ENCODE measurements at regions not wholly inside any gene's neighbourhood (a gene's known extent, or its start where the extent isn't known, plus 50 kb on each side); places are given as distances from the start of the nearest gene placed in this dataset.

DNA sequence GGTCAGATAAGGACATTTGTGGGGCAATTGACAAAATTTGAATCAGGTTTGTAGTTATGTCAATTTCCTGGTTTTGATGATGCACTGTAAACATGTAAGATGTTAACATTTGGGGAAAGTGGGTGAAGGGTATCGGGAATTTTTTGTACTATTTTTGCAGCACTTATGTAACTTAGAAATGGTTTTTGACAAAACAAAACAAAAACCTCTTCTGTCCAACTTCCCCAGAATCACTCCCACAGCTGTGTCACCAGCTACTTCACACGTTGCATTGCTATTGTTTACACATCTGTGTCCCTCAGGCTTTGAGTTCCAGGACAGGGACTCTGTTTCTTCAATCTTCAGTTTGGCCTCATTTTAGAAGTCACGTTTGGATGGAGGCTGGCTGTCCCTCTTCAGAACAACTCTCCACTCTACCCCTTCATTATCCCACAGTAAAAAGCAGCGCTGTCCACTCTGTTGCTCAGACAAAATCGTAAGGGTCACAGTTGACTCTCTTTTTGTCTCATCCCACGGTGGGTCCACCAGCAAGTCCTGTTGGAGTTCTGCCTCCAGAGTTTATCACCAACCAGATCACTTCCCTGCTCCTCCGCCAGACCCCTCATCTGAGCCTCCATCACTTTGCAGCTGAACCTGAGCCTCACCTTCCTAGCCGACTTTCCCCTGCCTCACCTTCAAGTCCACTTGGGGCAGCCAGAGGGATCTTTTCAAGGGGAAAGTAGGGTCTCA is 63.2 kb downstream of the NENF start:
- Histone ChIP-seq H3K27me3 (ENCODE audit: low read depth, low read length) (no peaks in the 10 kb centered on the region), H3K4me3 (ENCODE audit: low read depth in 1 of 2, low read length in 2 of 2) (no peak overlapping the region), H3K36me3 (ENCODE audit: control insufficient read depth in 1 of 2, insufficient read depth in 2 of 2, low read length in 2 of 2) (no peaks in the 10 kb centered on the region), H3K9me3 (ENCODE audit: control insufficient read depth in 1 of 2, low read length in 2 of 2) (no peaks in the 10 kb centered on the region), H3K27ac (ENCODE audit: low read length) (no peak overlapping the region), H3K4me1 (ENCODE audit: control insufficient read depth in 1 of 2, insufficient read depth in 2 of 2, low read length in 2 of 2) (no peaks in the 10 kb centered on the region)

DNA sequence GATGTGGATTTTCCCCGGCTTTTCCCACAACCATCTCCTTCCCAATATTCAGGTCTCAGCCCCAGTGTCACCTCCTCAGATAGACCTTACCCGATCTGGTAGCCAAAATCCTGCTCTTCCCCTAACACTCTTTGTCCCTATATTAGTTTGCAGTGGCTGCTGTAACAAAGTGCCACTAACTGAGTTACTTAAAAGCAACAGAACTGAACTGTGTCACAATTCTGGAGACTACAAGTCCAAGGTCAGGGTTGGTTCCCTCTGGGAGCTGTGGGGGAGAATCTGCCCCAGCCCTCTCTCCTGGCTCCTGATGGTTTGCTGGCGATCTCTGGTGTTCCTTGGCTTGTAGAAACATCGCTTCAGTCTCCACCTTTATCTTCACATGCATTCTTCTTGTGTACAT is 64.0 kb downstream of the NENF start:
- Histone ChIP-seq H3K27me3 (ENCODE audit: low read depth, low read length) (no peaks in the 10 kb centered on the region), H3K36me3 (ENCODE audit: control insufficient read depth in 1 of 2, insufficient read depth in 2 of 2, low read length in 2 of 2) (no peaks in the 10 kb centered on the region)

DNA sequence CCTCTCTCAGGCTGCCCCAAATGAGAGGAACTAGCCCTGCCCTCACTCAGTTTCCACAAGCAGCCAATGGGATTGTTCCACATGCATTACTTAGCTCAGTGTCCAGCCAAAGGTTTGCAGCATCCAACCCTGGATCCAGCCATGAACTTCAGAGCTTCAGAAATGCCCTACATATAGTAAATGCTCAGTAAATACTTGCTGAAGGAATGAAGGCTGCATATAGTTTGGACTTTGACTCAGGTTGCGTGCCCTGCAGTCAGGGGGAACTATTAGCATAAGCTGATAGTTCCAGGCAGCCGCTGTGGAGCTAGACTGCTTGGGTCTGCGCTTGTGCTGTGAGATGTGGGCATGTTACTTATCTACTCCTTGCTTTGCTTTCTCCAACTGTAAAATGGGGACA is 64.8 kb downstream of the NENF start:
- Histone ChIP-seq H3K9me3 (ENCODE audit: control insufficient read depth in 1 of 2, low read length in 2 of 2) (no peaks in the 10 kb centered on the region), H3K36me3 (ENCODE audit: control insufficient read depth in 1 of 2, insufficient read depth in 2 of 2, low read length in 2 of 2) (no peaks in the 10 kb centered on the region), H3K27me3 (ENCODE audit: low read depth, low read length) (no peaks in the 10 kb centered on the region), H3K27ac (ENCODE audit: low read length) (no peak overlapping the region), H3K4me1 (ENCODE audit: control insufficient read depth in 1 of 2, insufficient read depth in 2 of 2, low read length in 2 of 2) (no peaks in the 10 kb centered on the region), H3K4me3 (ENCODE audit: low read depth in 1 of 2, low read length in 2 of 2) (no peak overlapping the region)

More for the DNA sequence above, 64.0 kb downstream of the NENF start:
- no peak overlapping the region for H3K27ac ChIP-seq (ENCODE audit: low read length)
- H3K9me3 ChIP-seq (ENCODE audit: control insufficient read depth in 1 of 2, low read length in 2 of 2) = no peaks in the 10 kb centered on the region
- no peaks in the 10 kb centered on the region for H3K4me1 ChIP-seq (ENCODE audit: control insufficient read depth in 1 of 2, insufficient read depth in 2 of 2, low read length in 2 of 2)
- H3K4me3 ChIP-seq (ENCODE audit: low read depth in 1 of 2, low read length in 2 of 2) = no peak overlapping the region

DNA sequence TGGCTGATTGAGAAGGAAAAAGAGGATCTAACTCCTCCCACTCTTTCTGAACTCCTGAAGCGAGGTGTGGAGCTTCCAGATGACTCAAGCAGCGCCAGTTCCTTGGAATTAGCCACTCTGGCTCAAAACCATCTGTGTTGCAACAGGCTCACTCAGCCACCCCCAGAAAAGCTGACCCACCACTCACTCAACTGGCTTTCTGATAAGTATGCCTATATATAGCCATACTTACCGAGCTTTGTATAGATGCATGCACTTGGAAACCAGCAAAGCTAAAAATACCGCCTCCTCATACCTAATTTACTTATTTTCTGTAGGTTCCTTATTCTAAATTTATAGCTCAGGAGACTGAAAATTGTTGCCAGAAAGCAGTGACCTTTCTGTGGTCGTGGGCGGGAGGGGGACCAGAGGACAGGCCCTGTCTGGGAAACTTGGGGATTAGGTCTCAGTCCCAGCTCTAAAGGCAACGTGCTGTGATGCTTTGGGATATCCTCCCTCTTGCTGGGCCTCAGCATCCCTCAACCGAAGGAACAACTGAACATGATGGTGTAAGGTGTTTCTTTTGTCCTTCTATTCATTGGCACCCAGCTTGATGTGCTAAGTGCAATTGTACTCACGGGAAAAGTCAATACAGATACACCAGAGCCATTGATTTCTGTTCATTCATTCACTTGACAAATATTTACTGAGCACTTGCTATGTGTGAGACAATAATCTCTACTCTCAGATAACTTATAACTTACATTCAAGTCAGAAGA is 65.7 kb downstream of the NENF start:
- Histone ChIP-seq H3K4me3 (ENCODE audit: low read depth in 1 of 2, low read length in 2 of 2) (no peak overlapping the region), H3K27ac (ENCODE audit: low read length) (no peak overlapping the region), H3K36me3 (ENCODE audit: control insufficient read depth in 1 of 2, insufficient read depth in 2 of 2, low read length in 2 of 2) (no peaks in the 10 kb centered on the region), H3K9me3 (ENCODE audit: control insufficient read depth in 1 of 2, low read length in 2 of 2) (no peaks in the 10 kb centered on the region), H3K27me3 (ENCODE audit: low read depth, low read length) (no peaks in the 10 kb centered on the region), H3K4me1 (ENCODE audit: control insufficient read depth in 1 of 2, insufficient read depth in 2 of 2, low read length in 2 of 2) (no peaks in the 10 kb centered on the region)

DNA sequence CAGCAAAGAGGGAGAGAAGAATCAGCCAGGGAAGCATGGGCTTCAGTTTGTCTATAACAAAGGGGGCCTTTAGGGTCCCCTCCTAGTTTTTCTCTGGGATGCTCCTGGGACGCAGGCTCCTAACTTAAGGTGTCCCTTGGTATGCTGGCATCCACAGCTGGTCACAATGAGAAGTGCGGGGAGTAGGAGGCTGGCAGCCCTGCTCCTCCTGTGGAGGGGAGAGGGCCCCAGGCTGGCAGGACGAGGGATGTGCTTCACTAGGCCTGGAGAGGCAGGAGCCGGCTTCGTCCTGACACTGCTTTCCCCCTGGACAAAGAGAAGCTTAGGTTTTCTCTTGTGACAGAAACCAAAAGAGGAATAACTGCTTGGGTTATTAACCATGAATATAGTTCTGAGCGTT is 67.6 kb downstream of the NENF start:
- no peak overlapping the region for H3K27ac ChIP-seq (ENCODE audit: low read length)
- H3K4me3 ChIP-seq (ENCODE audit: low read depth in 1 of 2, low read length in 2 of 2) = no peak overlapping the region
- H3K36me3 ChIP-seq (ENCODE audit: control insufficient read depth in 1 of 2, insufficient read depth in 2 of 2, low read length in 2 of 2) = no peaks in the 10 kb centered on the region
- H3K27me3 ChIP-seq (ENCODE audit: low read depth, low read length) = no peaks in the 10 kb centered on the region
- H3K4me1 ChIP-seq (ENCODE audit: control insufficient read depth in 1 of 2, insufficient read depth in 2 of 2, low read length in 2 of 2) = no peaks in the 10 kb centered on the region
- no peaks in the 10 kb centered on the region for H3K9me3 ChIP-seq (ENCODE audit: control insufficient read depth in 1 of 2, low read length in 2 of 2)

DNA sequence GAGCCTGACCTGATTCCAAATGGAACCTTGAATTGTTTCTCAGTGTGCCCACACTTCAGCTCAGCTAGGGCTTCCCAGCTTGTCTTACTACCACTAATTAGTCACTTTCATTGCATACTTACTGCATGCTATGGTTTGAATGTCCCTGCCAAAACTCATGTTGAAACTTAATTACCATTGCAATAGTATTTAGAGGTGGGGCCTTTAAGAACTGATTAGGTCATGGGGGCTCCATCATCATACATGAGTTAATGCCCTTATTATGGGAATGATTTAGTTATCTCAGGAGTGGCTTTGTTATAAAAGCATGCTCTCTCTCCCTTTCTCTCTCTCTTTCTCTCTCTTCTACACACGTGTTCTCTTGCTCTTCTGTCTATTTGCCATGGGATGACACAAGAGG is 68.3 kb downstream of the NENF start:
- Histone ChIP-seq H3K4me1 (ENCODE audit: control insufficient read depth in 1 of 2, insufficient read depth in 2 of 2, low read length in 2 of 2) (no peaks in the 10 kb centered on the region), H3K9me3 (ENCODE audit: control insufficient read depth in 1 of 2, low read length in 2 of 2) (no peaks in the 10 kb centered on the region), H3K27me3 (ENCODE audit: low read depth, low read length) (no peaks in the 10 kb centered on the region), H3K36me3 (ENCODE audit: control insufficient read depth in 1 of 2, insufficient read depth in 2 of 2, low read length in 2 of 2) (no peaks in the 10 kb centered on the region), H3K27ac (ENCODE audit: low read length) (no peak overlapping the region), H3K4me3 (ENCODE audit: low read depth in 1 of 2, low read length in 2 of 2) (no peak overlapping the region)

DNA sequence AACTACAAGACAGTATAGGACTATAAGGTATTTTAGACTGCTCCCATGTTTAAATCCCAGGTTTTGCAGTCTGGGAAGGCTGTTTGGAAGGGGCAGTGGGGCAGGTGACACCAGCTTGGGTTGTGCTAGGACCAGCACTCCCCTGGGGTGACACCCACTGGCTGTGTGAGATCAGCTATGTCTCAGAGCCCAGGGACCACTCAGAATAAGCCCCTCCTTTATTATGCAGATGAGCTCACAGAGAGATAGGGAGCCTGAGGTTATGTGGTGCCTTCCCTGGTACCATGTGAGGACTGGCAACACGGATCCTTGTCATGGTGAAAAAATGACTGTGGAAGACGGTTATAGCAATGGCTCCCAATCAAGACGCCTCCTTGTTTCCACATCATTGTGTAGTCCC is 71.0 kb downstream of the NENF start:
- Histone ChIP-seq H3K4me3 (ENCODE audit: low read depth in 1 of 2, low read length in 2 of 2) (no peak overlapping the region), H3K4me1 (ENCODE audit: control insufficient read depth in 1 of 2, insufficient read depth in 2 of 2, low read length in 2 of 2) (no peaks in the 10 kb centered on the region), H3K27ac (ENCODE audit: low read length) (no peak overlapping the region), H3K36me3 (ENCODE audit: control insufficient read depth in 1 of 2, insufficient read depth in 2 of 2, low read length in 2 of 2) (no peaks in the 10 kb centered on the region), H3K27me3 (ENCODE audit: low read depth, low read length) (no peaks in the 10 kb centered on the region), H3K9me3 (ENCODE audit: control insufficient read depth in 1 of 2, low read length in 2 of 2) (no peaks in the 10 kb centered on the region)

DNA sequence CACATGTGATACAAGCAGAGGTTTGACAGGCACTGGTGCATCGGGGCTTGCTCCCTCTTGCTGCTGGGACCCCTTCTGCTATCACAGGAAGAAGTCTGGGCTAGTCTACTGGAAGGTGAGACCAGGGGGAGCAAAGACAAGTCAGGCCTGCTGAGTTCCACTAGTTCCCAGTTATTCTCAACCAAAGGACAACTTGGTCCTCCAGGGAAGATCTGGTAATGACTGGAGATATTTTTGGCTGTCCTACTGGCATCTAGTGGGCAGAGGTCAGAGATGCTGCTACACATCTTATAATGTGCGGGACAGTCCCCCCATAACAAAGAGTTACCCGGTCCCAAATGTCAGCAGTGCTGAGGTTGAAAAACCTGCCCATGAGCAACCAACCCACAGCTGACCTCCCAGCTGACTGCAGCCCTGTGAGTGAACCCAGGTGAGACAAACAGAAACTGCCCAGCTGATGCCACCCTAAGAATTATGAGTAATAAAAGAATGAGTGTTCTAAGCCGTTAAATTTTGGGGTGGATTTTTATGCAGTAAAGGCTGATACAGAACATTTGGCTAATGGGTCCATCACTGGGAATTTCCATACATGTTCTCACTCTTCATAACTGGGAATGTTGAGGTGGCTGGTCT is 71.6 kb downstream of the NENF start:
- Histone ChIP-seq H3K27ac (ENCODE audit: low read length) (no peak overlapping the region), H3K9me3 (ENCODE audit: control insufficient read depth in 1 of 2, low read length in 2 of 2) (no peaks in the 10 kb centered on the region), H3K27me3 (ENCODE audit: low read depth, low read length) (no peaks in the 10 kb centered on the region), H3K4me1 (ENCODE audit: control insufficient read depth in 1 of 2, insufficient read depth in 2 of 2, low read length in 2 of 2) (no peaks in the 10 kb centered on the region), H3K36me3 (ENCODE audit: control insufficient read depth in 1 of 2, insufficient read depth in 2 of 2, low read length in 2 of 2) (no peaks in the 10 kb centered on the region), H3K4me3 (ENCODE audit: low read depth in 1 of 2, low read length in 2 of 2) (no peak overlapping the region)

DNA sequence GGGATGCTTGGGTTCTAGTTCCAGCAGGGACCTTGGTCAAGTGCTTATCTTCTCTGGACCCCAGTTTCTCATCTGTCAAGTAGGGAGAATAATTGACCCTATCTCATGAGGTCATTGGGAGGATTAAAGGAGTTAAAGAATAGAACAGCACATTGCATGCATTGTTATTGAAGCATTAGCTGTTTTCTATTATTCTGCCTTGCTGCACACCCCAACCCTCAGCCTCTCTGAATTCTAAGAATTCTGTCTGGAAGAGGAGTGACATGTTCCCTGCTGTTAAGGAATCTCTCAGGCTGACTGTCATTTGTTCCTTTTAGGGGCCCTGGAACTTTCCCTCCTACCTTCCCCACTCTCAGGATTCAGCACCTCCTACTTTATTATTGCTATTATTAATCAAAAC is 73.9 kb downstream of the NENF start:
- Histone ChIP-seq H3K9me3 (ENCODE audit: control insufficient read depth in 1 of 2, low read length in 2 of 2) (no peaks in the 10 kb centered on the region), H3K27me3 (ENCODE audit: low read depth, low read length) (no peaks in the 10 kb centered on the region), H3K4me3 (ENCODE audit: low read depth in 1 of 2, low read length in 2 of 2) (no peak overlapping the region), H3K36me3 (ENCODE audit: control insufficient read depth in 1 of 2, insufficient read depth in 2 of 2, low read length in 2 of 2) (no peaks in the 10 kb centered on the region), H3K27ac (ENCODE audit: low read length) (no peak overlapping the region), H3K4me1 (ENCODE audit: control insufficient read depth in 1 of 2, insufficient read depth in 2 of 2, low read length in 2 of 2) (no peaks in the 10 kb centered on the region)

DNA sequence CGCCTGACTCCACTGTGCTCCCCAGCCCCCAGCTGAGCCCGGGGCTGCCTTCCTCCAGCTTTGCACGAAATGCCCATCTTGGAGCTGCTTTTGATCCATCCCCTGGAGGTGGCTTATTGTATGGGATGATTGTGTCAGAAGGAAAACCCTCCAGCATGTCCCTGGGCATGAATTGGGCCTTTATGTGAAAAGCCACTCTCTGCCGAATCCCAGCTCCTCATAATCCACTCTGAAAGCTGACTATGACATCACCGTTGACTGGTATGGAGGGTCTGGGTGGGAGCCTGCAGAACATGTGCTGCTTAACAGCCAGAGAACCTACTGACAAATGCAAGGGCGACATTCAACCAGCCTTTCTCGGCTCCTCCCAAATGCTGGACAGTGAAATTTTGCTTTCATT is 74.6 kb downstream of the NENF start:
- Histone ChIP-seq H3K27me3 (ENCODE audit: low read depth, low read length) (no peaks in the 10 kb centered on the region), H3K36me3 (ENCODE audit: control insufficient read depth in 1 of 2, insufficient read depth in 2 of 2, low read length in 2 of 2) (no peaks in the 10 kb centered on the region), H3K4me1 (ENCODE audit: control insufficient read depth in 1 of 2, insufficient read depth in 2 of 2, low read length in 2 of 2) (no peaks in the 10 kb centered on the region), H3K4me3 (ENCODE audit: low read depth in 1 of 2, low read length in 2 of 2) (no peak overlapping the region), H3K9me3 (ENCODE audit: control insufficient read depth in 1 of 2, low read length in 2 of 2) (no peaks in the 10 kb centered on the region), H3K27ac (ENCODE audit: low read length) (no peak overlapping the region)

DNA sequence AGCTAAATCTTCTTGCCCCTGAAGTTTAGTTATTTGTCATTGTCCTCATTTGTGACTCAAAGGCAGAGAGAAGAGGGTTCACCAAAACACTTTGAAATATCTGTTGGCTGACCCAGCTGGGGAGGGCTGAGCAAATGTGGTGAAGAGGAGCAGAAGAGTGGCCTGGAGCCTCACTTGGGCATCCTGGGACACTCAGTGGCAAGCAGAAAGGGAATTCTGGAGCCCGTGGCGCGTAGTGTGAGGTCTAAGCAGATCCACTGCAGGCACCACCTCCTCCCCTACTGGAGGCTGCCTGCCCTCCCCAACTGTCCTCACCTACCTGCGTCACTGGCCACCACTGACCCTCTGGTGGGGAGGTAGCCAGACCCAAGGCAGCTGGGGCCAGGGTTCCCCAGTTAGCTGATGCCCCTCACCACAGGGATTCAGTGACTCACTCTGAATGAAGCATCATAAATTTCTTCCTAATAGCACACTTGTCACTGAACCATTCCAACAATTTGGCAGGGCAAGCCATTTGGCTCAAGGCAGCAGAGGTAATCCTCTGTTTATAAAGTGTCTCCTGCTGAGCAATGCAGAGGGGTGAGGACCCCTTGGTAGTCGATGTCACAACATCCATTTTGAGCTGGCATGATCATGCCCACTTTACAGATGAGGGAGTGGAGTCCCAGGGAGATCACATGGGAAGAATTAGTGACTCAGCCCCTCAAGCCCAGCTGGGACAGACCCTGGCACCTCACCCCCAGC is 80.3 kb downstream of the NENF start:
- H3K27me3 ChIP-seq (ENCODE audit: low read depth, low read length) = no peaks in the 10 kb centered on the region
- H3K9me3 ChIP-seq (ENCODE audit: control insufficient read depth in 1 of 2, low read length in 2 of 2) = no peaks in the 10 kb centered on the region
- H3K36me3 ChIP-seq (ENCODE audit: control insufficient read depth in 1 of 2, insufficient read depth in 2 of 2, low read length in 2 of 2) = no peaks in the 10 kb centered on the region
- H3K4me1 ChIP-seq (ENCODE audit: control insufficient read depth in 1 of 2, insufficient read depth in 2 of 2, low read length in 2 of 2) = peaks cover 0 to 10% of the 10 kb centered on the region in 2 donors
- no peak overlapping the region for H3K27ac ChIP-seq (ENCODE audit: low read length)
- H3K4me3 ChIP-seq (ENCODE audit: low read depth in 1 of 2, low read length in 2 of 2) = no peak overlapping the region

All from muscle layer of duodenum (tissue), 2 donors.